IPS-18a (cell line): ENCODE measurements at regions not wholly inside any gene's neighbourhood (a gene's known extent, or its start where the extent isn't known, plus 50 kb on each side); places are given as distances from the start of the nearest gene placed in this dataset.

Experiments used
- H3K27ac ChIP-seq: one replicate; pipeline ENCODE4 v1.5.1; 2013; ENCODE audit warnings: low read length
- H3K27me3 ChIP-seq: one replicate; pipeline ENCODE4 v1.6.1; 2013; ENCODE audit warnings: mild to moderate bottlenecking, low read length; ENCODE audit not compliant: control insufficient read depth, insufficient read depth
- H3K36me3 ChIP-seq: one replicate; pipeline ENCODE4 v1.6.1; 2013; ENCODE audit warnings: low read depth, low read length; ENCODE audit not compliant: control insufficient read depth
- H3K4me1 ChIP-seq: one replicate; pipeline ENCODE4 v1.6.1; 2013; ENCODE audit warnings: low read depth, low read length; ENCODE audit not compliant: control insufficient read depth
- H3K4me3 ChIP-seq: one replicate; pipeline ENCODE4 v1.5.1; 2013; ENCODE audit warnings: low read length
- H3K9ac ChIP-seq: one replicate; pipeline ENCODE4 v1.6.1; 2013; ENCODE audit warnings: mild to moderate bottlenecking, low read length, moderate library complexity
- H3K9me3 ChIP-seq: one replicate; pipeline ENCODE4 v1.6.1; 2013; ENCODE audit warnings: low read depth, low read length; ENCODE audit not compliant: control insufficient read depth

GRCh38 chrX:82649645-82650044, 858.4 kb upstream of the POU3F4 start:
- Histone ChIP-seq H3K27ac (no peak overlapping the region), H3K36me3 (no peaks in the 10 kb centered on the region), H3K27me3 (no peaks in the 10 kb centered on the region), H3K4me3 (no peak overlapping the region), H3K9ac (no peak overlapping the region), H3K4me1 (no peaks in the 10 kb centered on the region), H3K9me3 (peaks cover 27% of the 10 kb centered on the region)

DNA sequence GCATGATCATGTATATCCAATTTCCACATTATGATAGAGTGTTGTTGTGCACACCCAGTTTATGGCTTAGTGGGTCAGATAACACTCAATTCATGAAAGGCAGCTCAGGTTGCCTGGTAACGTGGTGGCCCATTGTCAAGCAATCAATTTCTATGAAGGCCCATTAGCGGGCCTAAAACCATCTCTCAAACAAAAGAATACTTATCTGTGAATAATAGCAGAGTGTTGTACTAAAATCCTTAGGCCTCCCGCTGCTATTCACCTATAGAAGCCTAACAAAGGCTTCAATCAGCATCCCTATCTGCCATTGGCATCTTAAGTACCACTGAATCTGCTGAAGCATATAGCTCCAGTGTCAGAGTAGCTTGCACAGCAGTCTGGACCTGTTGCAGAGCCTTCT, 849.6 kb upstream of the POU3F4 start:
- Histone ChIP-seq H3K27me3 (no peaks in the 10 kb centered on the region), H3K9me3 (peaks cover 23% of the 10 kb centered on the region), H3K9ac (no peak overlapping the region)

GRCh38 chrX:82666355-82666754, 841.7 kb upstream of the POU3F4 start:
- no peak overlapping the region for H3K27ac ChIP-seq
- H3K4me1 ChIP-seq: no peaks in the 10 kb centered on the region
- H3K27me3 ChIP-seq: no peaks in the 10 kb centered on the region
- peaks cover 47% of the 10 kb centered on the region for H3K9me3 ChIP-seq
- no peak overlapping the region for H3K4me3 ChIP-seq
- H3K9ac ChIP-seq: no peak overlapping the region
- no peaks in the 10 kb centered on the region for H3K36me3 ChIP-seq

More for the DNA sequence above, 849.6 kb upstream of the POU3F4 start:
- Histone ChIP-seq H3K4me3 (no peak overlapping the region), H3K36me3 (no peaks in the 10 kb centered on the region), H3K27ac (no peak overlapping the region), H3K4me1 (no peaks in the 10 kb centered on the region)

DNA sequence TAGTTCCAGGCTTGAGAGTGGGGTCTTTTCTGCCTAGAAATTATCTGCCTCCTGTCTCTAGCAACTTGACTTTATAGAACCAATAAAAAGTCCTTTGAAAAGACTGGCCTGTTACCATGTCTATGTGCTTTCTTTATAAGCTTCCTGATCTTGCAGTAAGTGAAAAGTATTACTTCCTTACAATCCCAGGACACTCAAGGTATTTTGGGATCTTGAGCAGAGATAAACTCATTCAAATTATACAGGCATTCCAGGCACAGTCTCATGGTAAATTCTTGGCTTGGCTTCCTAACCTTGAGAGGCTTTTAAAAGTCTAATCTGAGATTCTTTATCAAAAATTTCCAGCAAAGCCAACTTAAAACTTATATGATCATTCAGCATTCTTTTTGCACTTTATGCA, 833.0 kb upstream of the POU3F4 start:
- Histone ChIP-seq H3K4me1 (no peaks in the 10 kb centered on the region), H3K4me3 (no peak overlapping the region), H3K27me3 (no peaks in the 10 kb centered on the region), H3K27ac (no peak overlapping the region), H3K36me3 (no peaks in the 10 kb centered on the region), H3K9me3 (peaks cover 12% of the 10 kb centered on the region), H3K9ac (no peak overlapping the region)

GRCh38 chrX:82676386-82676785, 831.7 kb upstream of the POU3F4 start:
- H3K4me1 ChIP-seq: no peaks in the 10 kb centered on the region
- H3K9me3 ChIP-seq: peaks cover 12% of the 10 kb centered on the region
- no peaks in the 10 kb centered on the region for H3K36me3 ChIP-seq
- H3K4me3 ChIP-seq: no peak overlapping the region
- no peaks in the 10 kb centered on the region for H3K27me3 ChIP-seq
- H3K9ac ChIP-seq: no peak overlapping the region
- H3K27ac ChIP-seq: no peak overlapping the region

DNA sequence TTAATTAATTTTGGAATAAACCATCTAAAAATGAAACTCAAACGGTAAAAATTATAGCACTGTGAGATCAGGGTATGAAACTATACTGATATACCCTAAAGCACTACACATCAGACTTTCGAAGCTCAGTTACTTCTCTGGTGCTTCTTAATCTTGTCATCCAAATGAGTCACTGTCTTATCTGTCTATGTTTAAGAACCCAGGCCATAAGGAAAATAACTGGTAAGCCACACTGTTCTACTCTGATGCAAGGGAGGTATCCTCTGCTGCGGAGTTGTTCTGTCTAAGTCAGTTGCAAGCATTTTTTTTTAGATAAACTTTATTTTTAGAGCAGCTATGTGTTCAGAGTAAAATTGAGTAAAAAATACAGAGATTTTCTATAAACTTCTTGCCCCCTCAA, 830.8 kb upstream of the POU3F4 start:
- H3K9me3 ChIP-seq: peaks cover 13% of the 10 kb centered on the region
- no peaks in the 10 kb centered on the region for H3K27me3 ChIP-seq
- H3K4me1 ChIP-seq: no peaks in the 10 kb centered on the region
- no peak overlapping the region for H3K4me3 ChIP-seq
- no peaks in the 10 kb centered on the region for H3K36me3 ChIP-seq
- H3K9ac ChIP-seq: no peak overlapping the region
- no peak overlapping the region for H3K27ac ChIP-seq

GRCh38 chrX:82692991-82693390, 815.1 kb upstream of the POU3F4 start:
- H3K4me3 ChIP-seq: no peak overlapping the region
- no peak overlapping the region for H3K9ac ChIP-seq
- H3K4me1 ChIP-seq: peaks cover 3% of the 10 kb centered on the region
- H3K36me3 ChIP-seq: no peaks in the 10 kb centered on the region
- H3K27ac ChIP-seq: no peak overlapping the region
- H3K27me3 ChIP-seq: no peaks in the 10 kb centered on the region
- H3K9me3 ChIP-seq: peaks cover 13% of the 10 kb centered on the region

- Histone ChIP-seq H3K4me3 (no peak overlapping the region), H3K9me3 (peaks cover 9% of the 10 kb centered on the region), H3K4me1 (peaks cover 3% of the 10 kb centered on the region), H3K36me3 (no peaks in the 10 kb centered on the region), H3K27me3 (no peaks in the 10 kb centered on the region), H3K9ac (no peak overlapping the region), H3K27ac (no peak overlapping the region)
Measured at GRCh38 chrX:82695066-82695465, 813.0 kb upstream of the POU3F4 start.

DNA sequence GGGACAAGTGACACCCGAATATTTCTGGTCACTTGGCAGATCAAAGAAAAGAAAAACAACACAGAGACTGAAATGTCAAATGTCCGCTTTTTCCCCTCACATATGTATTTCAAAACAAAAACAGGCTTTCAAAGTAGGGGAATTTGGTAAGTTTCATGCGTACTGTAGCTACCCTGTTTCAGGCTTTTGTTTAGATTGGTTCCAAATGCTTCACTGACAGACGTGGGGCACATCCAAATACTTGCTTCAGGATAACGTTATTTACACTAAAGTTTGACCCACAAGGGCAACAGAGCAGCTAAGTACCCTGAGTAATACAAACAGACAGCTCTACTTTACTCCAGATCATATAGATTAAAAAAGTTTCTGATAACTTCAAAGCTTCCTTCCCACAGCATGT, 804.5 kb upstream of the POU3F4 start:
- Histone ChIP-seq H3K36me3 (no peaks in the 10 kb centered on the region), H3K9ac (no peak overlapping the region), H3K4me1 (peaks cover 17% of the 10 kb centered on the region), H3K4me3 (no peak overlapping the region), H3K27ac (no peak overlapping the region), H3K9me3 (peaks cover 10% of the 10 kb centered on the region), H3K27me3 (no peaks in the 10 kb centered on the region)

- no peak overlapping the region for H3K4me3 ChIP-seq
- H3K9ac ChIP-seq: no peak overlapping the region
- H3K27ac ChIP-seq: no peak overlapping the region
- no peaks in the 10 kb centered on the region for H3K27me3 ChIP-seq
- H3K4me1 ChIP-seq: peaks cover 6% of the 10 kb centered on the region
- peaks cover 12% of the 10 kb centered on the region for H3K9me3 ChIP-seq
- no peaks in the 10 kb centered on the region for H3K36me3 ChIP-seq
Measured at GRCh38 chrX:82711457-82711856, 796.6 kb upstream of the POU3F4 start.

GRCh38 chrX:82721891-82722290, 786.2 kb upstream of the POU3F4 start:
- Histone ChIP-seq H3K36me3 (no peaks in the 10 kb centered on the region), H3K27ac (no peak overlapping the region), H3K27me3 (no peaks in the 10 kb centered on the region), H3K9ac (no peak overlapping the region), H3K4me3 (peak overlapping the region; percentile 21), H3K4me1 (peaks cover 13% of the 10 kb centered on the region), H3K9me3 (peaks cover 16% of the 10 kb centered on the region)

DNA sequence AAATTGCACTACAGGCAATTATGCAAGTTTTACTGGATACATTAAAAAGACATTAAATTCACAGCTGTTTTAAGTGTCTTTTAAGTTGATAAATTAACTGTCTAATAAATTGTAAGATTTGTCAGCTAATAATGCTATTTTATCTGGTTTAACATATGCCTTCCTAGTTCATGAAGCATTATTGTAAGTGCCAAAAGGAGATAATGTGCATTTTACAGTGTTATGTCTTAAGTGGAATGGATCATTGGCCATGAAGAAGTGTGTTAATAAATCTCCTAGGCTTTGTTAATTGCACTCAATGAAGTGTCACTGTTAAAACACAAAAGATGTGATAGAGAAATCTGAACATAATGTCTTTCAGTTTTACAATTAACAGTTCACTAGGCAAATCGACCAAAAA, 784.3 kb upstream of the POU3F4 start:
- Histone ChIP-seq H3K4me3 (no peak overlapping the region), H3K9me3 (peaks cover 16% of the 10 kb centered on the region), H3K36me3 (no peaks in the 10 kb centered on the region), H3K27me3 (no peaks in the 10 kb centered on the region), H3K9ac (no peak overlapping the region), H3K27ac (no peak overlapping the region), H3K4me1 (peaks cover 13% of the 10 kb centered on the region)
